Endothelial cell of umbilical vein (primary cell): ENCODE measurements at regions not wholly inside any gene's neighbourhood (a gene's known extent, or its start where the extent isn't known, plus 50 kb on each side); places are given as distances from the start of the nearest gene placed in this dataset.

Source experiments
- CTCF ChIP-seq, 2 donors: IDR thresholded peaks; 1 replicate in 1 of 2; 2 replicates in 1 of 2; pipeline ENCODE4 v1.5.1; 2011; ENCODE audit warnings: low read length in 2 of 2, mild to moderate bottlenecking in 2 of 2, moderate library complexity in 2 of 2, control low read depth in 1 of 2, inconsistent platforms in 1 of 2, low read depth in 1 of 2; ENCODE audit not compliant: insufficient read depth in 1 of 2; ENCODE audit errors: extremely low read depth in 1 of 2
- FOS ChIP-seq: IDR thresholded peaks from 2 replicates; pipeline ENCODE4 v1.6.1; 2011; ENCODE audit warnings: mild to moderate bottlenecking, low read length, moderate library complexity, borderline replicate concordance; ENCODE audit not compliant: insufficient read depth
- JUN ChIP-seq: IDR thresholded peaks from 2 replicates; pipeline ENCODE4 v1.6.1; 2011; ENCODE audit warnings: borderline replicate concordance, low read depth; ENCODE audit not compliant: insufficient read length, insufficient read depth
- MAX ChIP-seq: IDR thresholded peaks from 2 replicates; pipeline ENCODE4 v1.6.1; 2011; ENCODE audit not compliant: insufficient read depth, insufficient read length
- MYC ChIP-seq: IDR thresholded peaks from one replicate; pipeline ENCODE4 v1.6.1; 2011; ENCODE audit warnings: mild to moderate bottlenecking, low read depth, low read length
- POLR2A ChIP-seq: IDR thresholded peaks from 2 replicates; pipeline ENCODE4 v1.6.1; 2012; ENCODE audit warnings: low read depth, mild to moderate bottlenecking, control low read depth, low read length
- POLR2AphosphoS5 ChIP-seq: IDR thresholded peaks from 2 replicates; pipeline ENCODE4 v1.6.1; 2012; ENCODE audit warnings: low read depth, mild to moderate bottlenecking, control low read depth, low read length, moderate library complexity; ENCODE audit not compliant: insufficient read depth

GRCh38 chr16:64539811-64540371 lies 582.0 kb downstream of the CDH11 start:
- TF ChIP-seq CTCF (IDR thresholded peaks at IDR 0.05; ENCODE audit: extremely low read depth in 1 of 2, insufficient read depth in 1 of 2, low read depth in 1 of 2, low read length in 2 of 2), result no peak
- no peak for TF ChIP-seq POLR2AphosphoS5
- no peak for TF ChIP-seq JUN
- no peak for TF ChIP-seq POLR2A
- no peak for TF ChIP-seq FOS
- TF ChIP-seq MAX, result no peak
- TF ChIP-seq MYC, result no peak
